ENCODE measurements at regions not wholly inside any gene's neighbourhood (a gene's known extent, or its start where the extent isn't known, plus 50 kb on each side); places are given as distances from the start of the nearest gene placed in this dataset.

DNA sequence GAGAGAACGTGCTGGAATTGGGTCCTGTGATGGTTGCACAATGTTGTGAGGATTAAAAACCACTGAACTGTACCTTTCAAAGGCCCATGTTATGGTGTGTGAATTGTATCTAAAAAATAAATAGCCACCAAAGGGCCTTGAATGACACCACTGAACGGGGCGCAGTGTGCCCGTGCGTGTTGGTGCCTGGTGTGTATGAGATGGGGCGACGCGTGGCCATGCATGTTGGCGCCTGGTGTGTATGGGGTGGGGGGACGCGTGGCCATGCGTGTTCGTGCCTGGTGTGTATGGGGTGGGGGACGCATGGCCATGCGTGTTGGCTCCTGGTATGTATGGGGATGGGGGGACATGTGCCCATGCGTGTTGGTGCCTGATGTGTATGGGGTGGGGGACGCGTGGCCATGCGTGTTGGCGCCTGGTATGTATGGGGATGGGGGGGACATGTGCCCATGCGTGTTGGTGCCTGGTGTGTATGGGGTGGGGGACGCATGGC, 66.6 kb upstream of the HELT start:
- TF ChIP-seq CTCF (IDR thresholded peaks at IDR 0.05) (no peak), POLR2A (IDR thresholded peaks at IDR 0.05) (no peak)
